ENCODE measurements at regions not wholly inside any gene's neighbourhood (a gene's known extent, or its start where the extent isn't known, plus 50 kb on each side); places are given as distances from the start of the nearest gene placed in this dataset.
"Not testable (repeated sequence)": the region's sequence is repeated elsewhere in the genome, so short reads cannot be mapped to it uniquely, and the experiment has no call there.

GRCh38 chr4:17241835-17242234, 270.1 kb downstream of the QDPR start:
- DNase-seq (ENCODE audit: low spot score) = no peak

DNA sequence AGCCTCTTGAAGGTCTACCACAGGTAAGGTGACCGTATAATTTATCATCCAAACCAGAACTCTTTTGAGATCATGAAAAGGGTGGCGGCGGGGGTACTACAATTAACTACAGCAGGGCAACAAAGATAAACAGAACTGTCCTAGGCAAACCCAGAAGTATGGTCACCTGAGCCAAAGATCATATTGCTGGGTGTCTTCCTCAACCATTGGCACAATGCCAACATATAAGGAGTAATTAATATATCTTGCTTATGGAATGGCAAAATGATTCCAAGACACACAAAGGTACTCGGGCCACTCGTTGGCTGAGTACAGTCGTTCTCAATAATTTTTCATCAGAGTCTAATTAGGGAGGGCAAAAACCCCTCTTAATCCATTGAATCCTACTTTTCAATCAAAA, 273.3 kb downstream of the QDPR start:
- no peak for DNase-seq (ENCODE audit: low spot score)

- DNase-seq (ENCODE audit: low spot score) = no peak
These were observed 275.2 kb downstream of the QDPR start for GRCh38 chr4:17236686-17237085.

- no peak for DNase-seq (ENCODE audit: low spot score)
These were observed 277.2 kb downstream of the QDPR start for GRCh38 chr4:17234678-17235077.

DNA sequence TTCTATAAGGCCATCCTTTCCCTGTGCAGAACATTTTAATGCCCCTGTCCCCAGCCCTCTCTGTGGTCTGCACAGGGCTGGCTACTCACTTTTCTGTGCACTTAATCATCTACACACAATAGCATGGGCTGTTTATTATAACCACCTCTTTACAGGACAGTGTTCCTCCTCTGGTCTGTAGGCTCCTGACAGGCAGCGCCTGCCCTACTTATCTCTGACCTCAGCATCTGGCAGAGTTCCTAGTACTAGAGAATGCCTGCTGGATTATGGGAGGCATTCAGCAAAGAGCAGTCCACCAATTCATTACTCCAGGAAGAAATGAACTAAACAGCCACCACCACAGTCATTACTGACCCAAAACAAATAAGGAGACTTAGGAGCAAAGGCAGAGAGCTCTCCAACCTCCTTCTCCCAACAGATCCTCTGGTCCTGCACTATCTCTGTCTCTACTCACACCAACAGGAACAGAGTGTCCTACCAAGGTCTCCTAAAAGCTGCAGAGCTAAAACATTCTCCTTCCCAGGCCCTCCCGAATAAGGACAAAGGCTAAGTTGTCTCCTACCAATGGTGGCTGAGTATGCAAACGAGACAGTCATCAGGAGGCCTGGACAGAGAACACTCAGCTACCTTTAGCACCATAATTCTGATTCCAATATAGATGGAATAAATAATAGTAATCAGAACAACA, 279.2 kb downstream of the QDPR start:
- DNase-seq (ENCODE audit: low spot score) = no peak

- not testable (repeated sequence) for DNase-seq (ENCODE audit: low spot score)
These were observed 279.9 kb downstream of the QDPR start for GRCh38 chr4:17231880-17232475.

DNA sequence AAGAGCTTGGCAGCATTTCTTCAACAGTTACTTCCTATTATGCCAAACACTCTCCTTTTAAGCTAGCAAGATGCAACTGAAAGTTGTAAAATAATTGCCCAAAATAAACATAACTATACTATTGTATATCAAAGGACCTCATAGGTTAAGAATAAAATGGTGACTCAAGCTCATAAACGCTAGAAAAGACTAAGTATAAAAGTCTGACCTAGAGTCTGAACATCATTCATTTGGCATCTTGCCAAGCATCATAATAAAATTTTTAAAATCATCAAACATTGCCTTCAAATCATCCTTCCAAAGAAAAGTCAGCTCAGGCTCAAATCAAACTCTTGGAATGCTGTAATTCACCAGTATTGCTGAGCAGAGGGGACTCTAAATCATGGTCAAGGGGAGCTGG, 281.2 kb downstream of the QDPR start:
- no peak for DNase-seq (ENCODE audit: low spot score)

- no peak for DNase-seq (ENCODE audit: low spot score)
These were observed 291.1 kb downstream of the QDPR start for GRCh38 chr4:17220816-17221215.

DNA sequence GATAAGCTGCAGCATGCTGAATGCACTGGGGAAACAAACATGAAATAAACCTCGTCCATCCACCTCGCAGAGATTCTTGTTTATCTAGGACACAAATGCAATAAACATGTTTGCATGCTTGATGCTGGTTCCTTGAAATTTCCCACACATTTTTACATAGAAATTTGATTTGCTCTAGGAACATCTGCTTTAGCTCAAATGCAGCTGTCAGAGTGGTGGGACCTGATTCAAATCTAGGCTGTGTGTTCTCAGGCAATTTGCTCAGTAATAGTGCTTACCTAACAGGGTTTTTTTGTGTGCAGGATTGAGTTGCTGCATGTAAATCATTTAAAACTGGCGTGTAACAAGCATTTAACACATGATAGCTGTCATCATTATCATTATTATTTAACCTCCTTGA, 293.1 kb downstream of the QDPR start:
- DNase-seq (ENCODE audit: low spot score) = no peak

GRCh38 chr4:17206829-17207801, 304.8 kb downstream of the QDPR start:
- DNase-seq (ENCODE audit: low spot score) = no peak

DNA sequence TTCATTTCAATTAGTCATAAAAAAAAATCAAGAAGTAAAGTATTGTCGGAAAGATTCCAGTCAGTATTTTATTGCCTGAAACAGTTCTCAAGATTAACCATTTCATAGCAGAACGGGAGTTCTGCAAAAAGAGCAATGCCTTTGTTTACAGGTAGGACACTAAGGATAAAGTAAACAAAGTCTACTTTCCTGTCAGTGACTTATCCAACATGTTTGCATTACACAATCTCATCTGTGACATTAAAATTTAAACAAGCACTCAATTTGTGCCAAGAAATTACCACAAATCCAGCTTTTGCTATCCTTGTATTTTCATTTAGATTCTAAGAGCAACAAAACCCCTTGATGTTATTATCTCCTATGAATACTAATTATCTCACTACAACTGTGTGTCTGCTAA, 306.5 kb upstream of the LDB2 start:
- DNase-seq (ENCODE audit: low spot score) = no peak

DNA sequence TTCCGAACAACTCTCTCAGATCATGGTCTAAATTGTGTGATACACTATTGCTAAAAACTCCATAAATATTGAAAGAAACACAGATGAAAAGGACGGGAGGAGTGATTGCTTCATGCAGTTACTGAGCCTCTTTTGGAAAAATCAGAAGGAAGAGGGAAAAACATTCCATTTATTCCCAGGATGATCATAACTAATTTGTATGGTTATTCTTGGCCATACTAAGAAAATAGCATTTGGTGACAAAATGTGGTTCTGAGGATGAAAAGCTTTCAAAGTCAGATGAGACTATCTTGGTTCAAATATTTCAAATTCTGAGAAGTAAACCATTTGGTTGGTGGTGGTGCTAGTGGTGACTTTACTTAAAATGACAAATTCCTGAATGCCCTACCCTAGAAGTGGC, 305.4 kb upstream of the LDB2 start:
- no peak for DNase-seq (ENCODE audit: low spot score)

- no peak for DNase-seq (ENCODE audit: low spot score)
These were observed 298.6 kb upstream of the LDB2 start for GRCh38 chr4:17197070-17197469.

DNA sequence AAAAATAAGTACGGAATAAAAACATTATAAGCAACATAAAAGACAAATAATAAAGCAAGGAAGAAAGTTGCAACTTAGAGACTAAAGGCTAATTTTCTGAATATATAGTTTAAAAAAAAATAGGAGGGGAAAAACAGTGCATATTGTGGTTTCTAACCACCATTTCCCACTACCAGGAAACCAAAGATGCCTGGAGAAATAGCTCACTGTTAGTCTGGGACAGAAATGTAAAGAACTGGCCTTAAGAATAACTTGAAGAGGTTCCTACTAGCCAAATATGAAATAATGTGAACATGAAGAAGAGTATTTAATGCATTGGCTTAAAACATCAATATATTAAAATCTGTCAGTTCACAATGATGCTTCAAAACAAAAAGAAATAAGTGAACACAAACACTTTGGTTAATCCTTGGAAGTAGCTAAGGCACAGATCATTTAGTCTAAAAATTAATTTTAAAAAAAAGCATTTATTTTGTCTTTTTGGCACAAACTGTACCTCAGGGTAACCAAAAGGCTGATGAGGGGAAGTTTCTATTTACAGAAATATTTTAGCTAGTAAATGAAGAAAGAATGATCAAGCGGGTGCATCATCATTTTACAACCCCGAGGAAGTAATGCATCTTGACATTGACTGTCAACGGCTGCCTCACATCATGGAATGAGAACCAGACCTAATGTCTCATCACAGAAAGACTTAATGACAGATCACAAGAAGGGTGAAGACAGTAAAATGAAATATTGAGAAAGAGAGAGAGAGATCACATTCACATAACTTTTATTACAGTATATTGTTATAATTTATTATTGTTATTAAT, 297.2 kb upstream of the LDB2 start:
- DNase-seq (ENCODE audit: low spot score) = no peak

GRCh38 chr4:17194586-17194985, 296.1 kb upstream of the LDB2 start:
- DNase-seq (ENCODE audit: low spot score) = no peak

DNA sequence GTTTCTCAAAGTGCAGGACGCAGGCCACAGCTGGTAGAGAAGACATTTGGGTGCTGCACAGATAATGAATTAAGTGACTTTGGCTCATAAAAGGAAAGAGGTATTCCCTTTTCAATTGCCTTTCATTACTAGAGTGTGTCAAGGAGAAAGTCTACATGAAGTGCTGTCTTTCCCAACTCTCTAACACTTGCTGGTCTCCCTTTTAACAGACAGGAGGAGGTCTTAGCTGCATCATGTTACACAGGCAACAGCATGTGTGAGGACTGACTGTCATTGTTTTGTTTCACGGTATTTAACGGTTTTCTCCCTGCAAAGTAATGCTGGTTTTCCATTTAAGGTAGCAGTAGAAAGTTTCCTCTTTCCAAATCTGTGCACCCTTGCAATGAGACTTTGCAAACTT, 291.3 kb upstream of the LDB2 start:
- DNase-seq (ENCODE audit: low spot score) = no peak

GRCh38 chr4:17189401-17189720, 290.9 kb upstream of the LDB2 start:
- no peak for DNase-seq (ENCODE audit: low spot score)

DNA sequence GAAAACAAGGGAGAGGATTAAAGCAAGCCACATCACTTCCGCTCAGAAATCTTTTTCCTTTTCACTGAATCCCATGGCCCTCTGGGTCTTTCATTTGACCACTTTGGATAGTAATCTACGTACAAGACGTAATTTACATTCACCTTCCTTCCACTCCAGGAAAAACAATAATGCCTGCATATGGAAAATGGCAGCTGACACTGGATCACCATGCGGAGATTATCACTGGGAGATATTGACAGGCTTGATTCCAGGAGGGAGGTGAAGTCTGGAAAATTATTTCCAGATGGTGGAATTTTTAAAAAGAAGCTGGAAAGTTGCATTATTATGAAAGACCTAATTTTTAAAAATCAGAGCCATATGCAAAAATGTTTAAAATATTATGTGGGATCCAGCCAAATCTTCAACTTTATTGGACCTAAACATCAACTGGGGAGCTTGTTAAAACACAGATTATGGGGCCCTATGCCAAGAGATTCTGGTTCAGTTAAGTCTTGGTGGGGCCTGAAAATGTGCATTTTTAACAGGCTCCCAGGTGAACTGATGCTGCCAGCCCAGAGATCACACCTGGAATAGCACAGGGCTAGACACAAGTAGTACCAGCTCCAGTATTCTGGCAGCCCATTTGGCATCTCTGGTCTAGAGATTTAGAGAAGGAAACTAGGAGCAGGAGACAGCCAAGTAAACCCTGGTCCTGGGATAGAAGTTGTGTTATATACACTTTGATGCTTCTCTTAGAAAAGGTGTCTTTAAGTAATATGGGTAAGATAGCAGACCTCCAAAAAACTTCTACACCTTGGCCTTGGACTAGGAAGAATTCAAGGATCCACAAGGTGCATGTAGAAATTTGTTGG, 290.3 kb upstream of the LDB2 start:
- no peak for DNase-seq (ENCODE audit: low spot score)

- DNase-seq (ENCODE audit: low spot score) = no peak
These were observed 289.7 kb upstream of the LDB2 start for GRCh38 chr4:17188125-17188524.

DNA sequence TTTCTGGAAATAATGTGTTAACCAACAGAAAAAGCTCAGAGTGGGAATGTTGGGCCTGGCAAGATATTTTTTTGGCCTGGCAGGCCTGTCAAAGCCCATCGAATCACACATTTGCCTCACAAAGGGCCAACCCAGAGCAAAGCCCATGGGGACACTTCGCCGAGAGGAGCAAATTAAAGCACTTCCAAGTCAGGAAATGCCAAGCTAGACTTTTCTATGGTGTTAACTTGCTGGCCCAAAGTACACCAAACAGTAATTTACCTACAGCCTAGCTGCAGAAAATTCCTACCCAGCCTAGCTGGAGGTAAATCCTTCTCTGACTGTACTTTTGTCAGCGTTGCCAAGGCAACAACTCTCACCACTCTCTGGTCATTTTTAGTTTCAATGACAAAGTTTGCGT, 288.6 kb upstream of the LDB2 start:
- no peak for DNase-seq (ENCODE audit: low spot score)

- DNase-seq (ENCODE audit: low spot score) = no peak
These were observed 284.4 kb upstream of the LDB2 start for GRCh38 chr4:17182888-17183287.

Data from CD4-positive, alpha-beta T cell treated with Interleukin-6 at 100 ng/mL for 8 hours (primary cell).